Progenitor cell of endocrine pancreas (in vitro differentiated cells): ENCODE measurements at regions not wholly inside any gene's neighbourhood (a gene's known extent, or its start where the extent isn't known, plus 50 kb on each side); places are given as distances from the start of the nearest gene placed in this dataset.

Source experiments
- DNase-seq: peaks from one replicate; pipeline ENCODE4 v3.0.0; 2021; ENCODE audit warnings: low spot score; ENCODE audit not compliant: unreplicated experiment
- H3K27ac Mint-ChIP-seq: 2 replicates; pipeline ENCODE4 v1.8.0; 2021; ENCODE audit warnings: mild to moderate bottlenecking, moderate library complexity, mixed read lengths
- H3K27me3 Mint-ChIP-seq: 2 replicates; pipeline ENCODE4 v1.8.0; 2021; ENCODE audit warnings: mixed read lengths
- H3K36me3 Mint-ChIP-seq: 2 replicates; pipeline ENCODE4 v1.8.0; 2022; ENCODE audit warnings: mixed read lengths; ENCODE audit not compliant: insufficient read depth
- H3K4me1 Mint-ChIP-seq: 2 replicates; pipeline ENCODE4 v1.8.0; 2021; ENCODE audit warnings: low read depth, mixed read lengths
- H3K4me3 Mint-ChIP-seq: 2 replicates; pipeline ENCODE4 v1.8.0; 2021; ENCODE audit warnings: low read depth, mild to moderate bottlenecking, moderate library complexity, mixed read lengths
- H3K9me3 Mint-ChIP-seq: 2 replicates; pipeline ENCODE4 v1.8.0; 2021; ENCODE audit warnings: low read depth, mixed read lengths
- CTCF ChIP-seq: fragments of 200-600 bp; sonication (generic); IDR thresholded peaks from one replicate; pipeline ENCODE4 v1.5.0; 2021; ENCODE audit warnings: antibody characterized with exemption, mild to moderate bottlenecking; ENCODE audit not compliant: unreplicated experiment

- TF ChIP-seq CTCF = no peak
- no peak overlapping the region for H3K27ac Mint-ChIP-seq
- DNase-seq = no peak
- no peaks in the 10 kb centered on the region for H3K27me3 Mint-ChIP-seq
- H3K36me3 Mint-ChIP-seq = no peaks in the 10 kb centered on the region
- H3K4me1 Mint-ChIP-seq = no peaks in the 10 kb centered on the region
- H3K4me3 Mint-ChIP-seq = no peak overlapping the region
- H3K9me3 Mint-ChIP-seq = peaks cover 3% of the 10 kb centered on the region
Measured at GRCh38 chr12:59867689-59868088, 271.9 kb downstream of the SLC16A7 start.

- Mint-ChIP-seq H3K4me3 (no peak overlapping the region), H3K27me3 (no peaks in the 10 kb centered on the region), H3K9me3 (peaks cover 3% of the 10 kb centered on the region), H3K27ac (no peak overlapping the region), H3K4me1 (peaks cover 8% of the 10 kb centered on the region), H3K36me3 (no peaks in the 10 kb centered on the region)
- no peak for DNase-seq
- TF ChIP-seq CTCF = no peak
Measured at GRCh38 chr12:59871779-59872178, 275.9 kb downstream of the SLC16A7 start.

GRCh38 chr12:59873136-59873535, 277.3 kb downstream of the SLC16A7 start:
- no peak overlapping the region for H3K4me3 Mint-ChIP-seq
- H3K27me3 Mint-ChIP-seq = no peaks in the 10 kb centered on the region
- no peaks in the 10 kb centered on the region for H3K36me3 Mint-ChIP-seq
- H3K27ac Mint-ChIP-seq = no peak overlapping the region
- H3K9me3 Mint-ChIP-seq = peaks cover 3% of the 10 kb centered on the region
- H3K4me1 Mint-ChIP-seq = peaks cover 8% of the 10 kb centered on the region
- DNase-seq = no peak
- TF ChIP-seq CTCF = no peak

GRCh38 chr12:59874781-59875180, 279.0 kb downstream of the SLC16A7 start:
- no peak for DNase-seq
- no peak overlapping the region for H3K27ac Mint-ChIP-seq
- H3K36me3 Mint-ChIP-seq = no peaks in the 10 kb centered on the region
- H3K4me1 Mint-ChIP-seq = peaks cover 8% of the 10 kb centered on the region
- peaks cover 3% of the 10 kb centered on the region for H3K9me3 Mint-ChIP-seq
- no peak overlapping the region for H3K4me3 Mint-ChIP-seq
- no peak for TF ChIP-seq CTCF
- no peaks in the 10 kb centered on the region for H3K27me3 Mint-ChIP-seq

GRCh38 chr12:59886131-59886733, 290.4 kb downstream of the SLC16A7 start:
- Mint-ChIP-seq H3K27me3 (no peaks in the 10 kb centered on the region), H3K4me1 (no peaks in the 10 kb centered on the region), H3K4me3 (no peak overlapping the region), H3K27ac (no peak overlapping the region), H3K9me3 (peaks cover 3% of the 10 kb centered on the region), H3K36me3 (no peaks in the 10 kb centered on the region)
- TF ChIP-seq CTCF = no peak
- DNase-seq = no peak
